GM21576 (cell line): ENCODE measurements at regions not wholly inside any gene's neighbourhood (a gene's known extent, or its start where the extent isn't known, plus 50 kb on each side); places are given as distances from the start of the nearest gene placed in this dataset.

Experiments
- ATAC-seq: cut with Tn5 transposase; IDR thresholded peaks from one replicate; pipeline ENCODE4 v1.9.1; 2021; ENCODE audit warnings: mild to moderate bottlenecking, moderate library complexity; ENCODE audit not compliant: unreplicated experiment

GRCh38 chr3:146929696-146930095 lies 324.6 kb upstream of the PLSCR5 start:
- no peak for ATAC-seq

DNA sequence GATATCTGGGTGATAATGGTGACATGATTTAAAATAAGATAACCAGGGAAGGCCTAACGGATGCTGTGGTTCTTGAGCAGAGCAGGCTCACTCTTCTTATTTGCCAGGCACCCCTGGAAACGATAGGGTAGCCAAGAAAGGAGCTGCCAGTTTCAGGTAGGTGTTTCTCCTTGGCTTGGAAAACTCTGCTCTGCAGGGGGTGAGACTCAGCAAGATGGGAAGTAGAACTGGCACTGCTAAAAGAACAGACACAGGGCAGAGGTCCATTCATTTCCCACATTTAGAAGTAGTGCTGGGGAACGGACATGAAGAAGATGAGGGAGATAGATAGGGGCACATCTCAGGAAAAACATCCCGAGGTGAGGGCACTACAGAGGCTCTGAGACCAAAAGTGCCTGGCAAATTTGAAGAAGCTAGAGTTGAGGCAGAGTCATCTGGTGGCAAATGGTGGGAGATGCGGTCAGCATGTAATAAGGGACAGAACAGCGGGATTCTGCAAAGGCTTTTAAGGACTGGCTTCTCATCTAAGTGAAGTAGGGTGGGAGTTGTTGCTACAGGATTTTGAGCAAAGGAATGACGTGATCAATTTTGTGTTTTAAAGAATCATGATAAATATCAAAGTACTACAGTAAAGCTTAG lies 323.4 kb upstream of the PLSCR5 start:
- ATAC-seq: no peak

- ATAC-seq: no peak
Measured at GRCh38 chr3:146921693-146922092, 316.5 kb upstream of the PLSCR5 start.

GRCh38 chr3:146914409-146914808 lies 309.3 kb upstream of the PLSCR5 start:
- no peak for ATAC-seq

GRCh38 chr3:146912241-146913015 lies 307.3 kb upstream of the PLSCR5 start:
- no peak for ATAC-seq

- no peak for ATAC-seq
Measured at GRCh38 chr3:146903927-146904326, 298.8 kb upstream of the PLSCR5 start.

- no peak for ATAC-seq
Measured at GRCh38 chr3:146899171-146899570, 294.0 kb upstream of the PLSCR5 start.

- ATAC-seq: no peak
Measured at GRCh38 chr3:146896711-146897110, 291.6 kb upstream of the PLSCR5 start.

DNA sequence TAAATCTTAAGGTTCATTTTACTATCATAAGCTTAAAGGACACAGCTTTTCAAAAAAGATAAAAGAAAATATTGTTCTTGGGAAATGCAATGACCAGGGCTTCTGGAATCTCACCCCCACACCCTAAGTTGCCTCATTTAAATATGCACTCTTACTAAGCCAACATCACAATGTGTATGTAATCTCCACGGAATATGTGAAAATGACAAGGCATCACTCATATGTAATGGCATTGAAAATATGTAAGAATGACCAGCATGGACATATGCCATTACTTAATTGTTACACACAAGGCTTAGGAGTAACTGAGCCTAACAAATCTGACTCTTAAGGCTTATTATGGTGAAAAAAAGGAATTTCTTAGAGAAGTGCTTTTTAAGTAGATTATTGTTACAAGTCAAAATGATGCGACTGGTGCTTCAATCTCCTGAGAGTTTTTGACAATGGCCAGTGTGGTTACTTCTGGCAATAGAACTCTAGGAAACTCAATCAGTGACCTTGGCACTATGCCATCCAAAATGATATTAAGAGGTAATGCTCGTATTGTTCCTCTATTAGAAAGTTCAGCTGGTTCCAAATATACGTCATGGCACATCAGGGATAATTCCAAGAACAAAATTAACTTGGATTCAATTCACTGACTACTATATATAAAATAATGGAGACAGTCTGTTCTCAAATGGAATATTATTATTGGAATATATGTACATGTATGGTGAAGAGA lies 290.0 kb upstream of the PLSCR5 start:
- ATAC-seq: no peak

DNA sequence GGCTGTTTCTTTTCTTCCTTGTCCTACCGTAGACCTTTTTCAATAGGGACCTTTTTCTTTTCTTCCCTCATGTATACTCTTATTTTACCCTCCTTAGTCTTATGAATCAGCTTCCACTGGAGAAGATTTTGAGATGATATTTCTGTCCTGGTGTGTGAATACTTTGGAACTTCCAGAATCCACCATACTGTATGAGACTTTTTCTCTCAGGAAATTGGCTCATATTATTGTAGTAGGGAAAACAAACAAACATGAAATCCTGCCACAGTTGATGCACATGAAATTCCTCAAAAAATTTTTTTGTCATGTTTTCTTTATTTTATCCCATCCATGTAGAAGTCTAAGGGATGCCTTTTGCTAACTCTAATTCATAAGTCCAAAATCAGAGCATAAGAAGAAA lies 289.3 kb upstream of the PLSCR5 start:
- ATAC-seq: no peak

- ATAC-seq: no peak
Measured at GRCh38 chr3:146892041-146892440, 286.9 kb upstream of the PLSCR5 start.

- ATAC-seq: no peak
Measured at GRCh38 chr3:146889626-146890025, 284.5 kb upstream of the PLSCR5 start.

DNA sequence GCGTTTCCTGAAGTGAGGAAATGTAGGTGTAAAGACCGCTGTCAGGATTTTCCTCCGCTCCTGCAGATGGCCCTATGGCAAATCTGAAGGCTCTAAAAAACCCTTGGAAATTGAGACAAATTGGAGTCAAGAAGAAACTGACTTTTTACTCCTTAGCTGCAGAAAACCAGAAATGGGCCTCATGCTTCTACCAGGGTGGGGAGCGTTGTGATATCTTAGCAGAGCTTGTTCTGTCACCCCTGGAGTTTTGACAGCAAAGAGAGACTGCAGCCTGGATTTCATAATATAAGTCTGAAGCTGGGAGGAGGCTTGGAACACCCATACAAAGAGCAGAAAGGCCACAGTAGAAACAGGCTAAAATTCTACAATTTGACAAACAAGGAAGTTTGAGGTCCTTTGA lies 283.0 kb upstream of the PLSCR5 start:
- no peak for ATAC-seq

DNA sequence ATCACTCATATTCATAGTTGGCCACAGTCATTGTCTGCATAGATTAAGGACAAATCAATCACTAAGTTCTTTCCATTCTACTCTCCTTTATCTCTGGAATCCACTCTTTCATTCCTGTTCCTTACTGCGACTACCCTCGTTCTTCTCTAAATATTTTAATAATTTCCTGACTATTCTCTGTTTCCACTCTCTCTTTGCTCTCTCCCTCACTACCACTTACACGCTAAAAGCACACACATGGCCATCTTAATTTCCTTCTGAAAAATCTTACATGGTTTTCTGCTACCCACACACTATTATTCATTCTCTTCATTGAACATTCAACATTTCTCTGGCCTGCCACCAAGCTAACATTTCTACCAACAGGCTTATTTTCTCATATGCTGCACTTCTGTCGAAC lies 279.6 kb upstream of the PLSCR5 start:
- no peak for ATAC-seq

DNA sequence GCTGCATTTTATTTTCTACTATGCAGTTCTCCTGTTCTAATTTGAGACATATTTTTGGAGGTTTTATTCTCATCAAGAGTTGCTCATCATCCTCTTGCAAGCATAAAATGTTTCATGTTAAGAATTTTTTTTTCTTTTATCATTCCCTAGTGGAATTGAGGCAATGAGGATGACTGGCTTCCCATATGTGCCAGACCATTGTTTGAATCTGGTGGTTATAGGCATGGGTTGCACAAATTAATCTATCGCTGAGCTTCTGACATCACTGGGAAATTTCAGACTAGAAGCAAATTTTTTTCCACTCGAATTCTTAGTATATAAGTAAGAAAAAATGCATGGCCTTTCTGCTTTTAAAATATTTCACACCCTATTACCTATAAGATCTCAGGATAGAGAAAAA lies 279.1 kb upstream of the PLSCR5 start:
- ATAC-seq: no peak

- ATAC-seq: no peak
Measured at GRCh38 chr3:146883288-146883687, 278.1 kb upstream of the PLSCR5 start.

- ATAC-seq: no peak
Measured at GRCh38 chr3:146881966-146882760, 277.0 kb upstream of the PLSCR5 start.

DNA sequence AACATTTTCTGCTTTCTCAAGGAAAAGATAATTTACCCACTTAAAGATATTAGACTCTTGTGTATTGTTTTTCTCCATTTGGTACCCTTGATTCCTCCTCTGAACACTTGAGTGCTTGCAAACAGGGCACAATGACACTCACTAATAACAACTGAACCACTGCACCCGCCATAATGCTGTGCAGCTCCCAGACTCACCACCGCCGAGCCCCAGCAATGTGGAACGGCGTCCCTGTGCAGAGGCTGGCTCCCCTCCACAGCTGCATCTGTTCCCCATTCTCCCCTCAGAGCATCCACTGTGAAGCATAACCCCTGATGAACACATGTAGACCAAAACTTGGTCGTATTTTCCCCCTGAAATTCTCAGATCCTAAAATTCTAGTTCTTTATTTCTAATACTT lies 276.2 kb upstream of the PLSCR5 start:
- ATAC-seq: no peak

- no peak for ATAC-seq
Measured at GRCh38 chr3:146873748-146874147, 268.6 kb upstream of the PLSCR5 start.

DNA sequence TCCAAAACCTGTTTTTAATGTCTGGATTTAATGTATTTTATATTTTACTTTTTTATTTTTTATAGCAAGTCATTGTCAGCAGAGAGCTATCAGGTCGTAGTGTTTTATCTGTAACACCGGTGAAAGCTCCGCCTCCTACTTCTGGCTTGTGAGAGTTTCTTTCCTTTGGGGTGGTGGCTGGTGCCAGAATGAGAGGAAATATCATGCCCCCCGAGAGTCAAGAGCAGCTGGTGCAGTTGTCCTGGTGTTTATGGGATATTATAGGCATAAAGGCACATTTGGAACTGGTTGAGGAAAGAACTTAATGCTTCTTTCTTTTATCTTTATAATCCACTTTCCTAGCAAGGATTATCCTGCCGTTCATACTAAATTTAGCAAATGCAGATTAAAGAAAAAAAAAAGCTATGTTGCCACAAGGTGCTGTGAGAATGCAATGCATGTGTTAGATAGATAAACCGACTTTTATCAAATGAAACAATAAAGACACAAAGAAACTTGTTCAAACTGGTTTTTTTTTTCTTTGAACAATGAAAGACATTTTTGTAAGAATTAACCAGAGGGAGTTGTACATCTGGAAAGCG lies 260.1 kb upstream of the PLSCR5 start:
- ATAC-seq: no peak

DNA sequence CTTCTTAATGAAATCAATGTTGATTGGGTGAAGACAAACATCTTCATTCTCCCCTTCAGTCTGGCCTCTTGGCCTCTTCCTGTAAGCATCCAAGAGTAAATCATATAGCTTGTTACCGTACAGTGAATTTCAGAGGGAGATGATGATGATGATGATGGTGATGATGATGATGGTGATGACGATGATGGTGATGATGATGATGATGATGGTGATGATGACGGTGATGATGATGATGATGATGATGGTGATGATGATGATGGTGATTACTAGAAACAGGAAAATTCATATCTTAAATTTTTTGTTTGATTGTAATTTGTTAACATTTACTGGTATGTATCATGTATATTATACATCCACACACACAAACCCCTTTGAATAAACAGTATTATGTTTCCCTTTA lies 256.1 kb upstream of the PLSCR5 start:
- ATAC-seq: no peak
